ENCODE measurements at regions not wholly inside any gene's neighbourhood (a gene's known extent, or its start where the extent isn't known, plus 50 kb on each side); places are given as distances from the start of the nearest gene placed in this dataset.

GRCh38 chr3:132239587-132239986 is 77.6 kb upstream of the ACP3 start:
- no peak for DNase-seq

DNA sequence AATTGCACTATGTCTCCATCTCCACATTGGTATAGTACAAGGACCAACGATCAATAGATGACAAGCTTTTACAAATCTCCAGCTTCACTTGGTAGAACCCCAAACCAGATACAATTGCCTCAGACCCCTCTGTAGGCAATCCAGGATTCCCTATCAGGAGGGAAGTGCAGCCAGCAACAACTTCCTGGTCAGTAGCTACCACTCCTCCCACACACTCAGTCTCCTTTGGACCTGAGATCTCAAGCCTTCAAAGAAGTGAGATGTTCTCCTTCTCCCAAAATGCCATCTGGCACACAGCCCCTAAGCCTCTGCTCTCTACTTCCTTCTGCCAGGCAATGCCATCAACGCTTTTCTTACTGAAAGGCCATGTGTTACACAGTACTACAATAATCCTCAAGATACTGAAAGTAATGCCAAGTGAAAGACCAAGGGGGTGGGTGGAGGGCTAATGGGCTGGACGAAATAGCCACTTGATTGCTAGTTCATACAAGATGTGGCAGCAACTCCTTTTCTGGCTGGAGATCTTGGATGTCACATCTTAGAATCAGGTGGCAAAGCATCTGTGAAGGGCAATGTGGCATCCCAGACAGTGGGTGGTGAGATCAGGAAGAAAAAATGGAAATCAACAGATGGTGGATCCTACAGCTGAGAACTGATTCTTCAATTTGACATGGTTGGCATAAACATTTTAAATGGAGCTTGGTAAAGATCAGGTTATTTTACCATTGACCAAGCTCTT is 75.3 kb upstream of the ACP3 start:
- DNase-seq, result no peak

GRCh38 chr3:132242790-132243189 is 74.4 kb upstream of the ACP3 start:
- no peak for DNase-seq

- no peak for DNase-seq
Measured at GRCh38 chr3:132245552-132246142, 71.6 kb upstream of the ACP3 start.

DNA sequence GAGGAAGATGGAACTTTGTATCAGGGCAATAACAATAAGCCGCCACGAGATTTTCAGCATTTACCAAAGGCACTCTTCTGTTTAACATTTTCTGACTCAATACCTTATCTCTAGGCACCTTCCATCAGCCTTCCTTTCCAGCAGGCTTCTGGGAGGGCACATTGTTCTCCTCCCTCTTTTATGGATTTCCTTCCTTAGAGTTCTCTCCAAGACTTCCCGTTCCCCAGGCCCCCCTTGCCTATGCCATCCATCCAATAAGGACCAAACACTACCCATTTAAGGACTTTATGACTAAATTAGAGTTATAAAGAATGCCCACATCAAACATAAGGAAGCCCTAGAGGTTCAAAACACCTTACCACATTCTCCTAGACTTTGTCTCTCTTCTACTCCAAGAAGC is 71.0 kb upstream of the ACP3 start:
- no peak for DNase-seq

DNA sequence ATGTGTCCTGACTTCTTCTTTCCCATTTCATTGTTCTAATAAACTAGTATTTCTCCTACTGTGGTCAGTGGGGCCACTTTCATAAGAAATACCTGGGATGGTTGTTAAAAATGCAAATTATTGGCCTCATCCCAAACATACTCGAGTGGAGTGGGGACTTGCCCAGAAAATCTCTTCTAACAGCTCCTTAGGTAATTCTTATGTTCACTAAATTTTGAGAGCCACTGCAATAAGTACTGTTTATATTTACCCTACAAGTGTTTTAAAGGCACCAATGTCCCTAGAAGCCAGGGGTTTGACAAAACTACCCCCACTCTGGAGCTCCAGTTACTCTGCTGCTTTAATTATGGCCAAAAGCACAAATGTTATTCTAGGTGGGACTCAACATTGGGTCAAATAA is 70.0 kb upstream of the ACP3 start:
- DNase-seq, result no peak

GRCh38 chr3:132248490-132248889 is 68.7 kb upstream of the ACP3 start:
- DNase-seq, result no peak

DNA sequence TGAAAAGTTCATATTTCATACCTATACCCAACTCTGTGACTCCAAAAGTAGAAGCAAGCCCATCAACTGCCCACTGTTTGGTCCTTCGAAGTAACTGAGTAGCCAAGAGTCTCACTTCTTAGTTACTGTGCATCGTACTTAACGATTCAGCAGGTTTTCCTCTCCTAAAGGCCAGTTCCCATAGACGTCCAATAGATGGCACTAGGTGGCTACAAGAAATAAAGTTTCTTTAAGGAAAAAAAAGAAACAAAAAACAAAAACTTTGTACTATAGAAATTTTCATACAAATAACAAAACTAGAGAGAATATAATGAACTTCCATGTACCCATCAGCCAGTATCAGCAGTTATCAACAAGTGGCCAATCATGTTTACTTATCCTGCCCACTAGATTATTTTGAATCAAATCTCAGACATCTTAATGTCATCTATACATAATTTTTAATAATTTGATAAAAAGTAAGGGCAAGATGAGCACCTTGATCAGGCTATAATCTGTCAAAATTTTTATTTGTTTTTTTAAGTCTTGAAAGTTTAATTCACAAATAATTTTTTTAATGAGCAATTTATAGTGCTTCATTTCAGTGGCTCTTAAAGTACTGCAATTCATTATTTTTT is 63.8 kb upstream of the ACP3 start:
- DNase-seq, result peak; percentile 36

DNA sequence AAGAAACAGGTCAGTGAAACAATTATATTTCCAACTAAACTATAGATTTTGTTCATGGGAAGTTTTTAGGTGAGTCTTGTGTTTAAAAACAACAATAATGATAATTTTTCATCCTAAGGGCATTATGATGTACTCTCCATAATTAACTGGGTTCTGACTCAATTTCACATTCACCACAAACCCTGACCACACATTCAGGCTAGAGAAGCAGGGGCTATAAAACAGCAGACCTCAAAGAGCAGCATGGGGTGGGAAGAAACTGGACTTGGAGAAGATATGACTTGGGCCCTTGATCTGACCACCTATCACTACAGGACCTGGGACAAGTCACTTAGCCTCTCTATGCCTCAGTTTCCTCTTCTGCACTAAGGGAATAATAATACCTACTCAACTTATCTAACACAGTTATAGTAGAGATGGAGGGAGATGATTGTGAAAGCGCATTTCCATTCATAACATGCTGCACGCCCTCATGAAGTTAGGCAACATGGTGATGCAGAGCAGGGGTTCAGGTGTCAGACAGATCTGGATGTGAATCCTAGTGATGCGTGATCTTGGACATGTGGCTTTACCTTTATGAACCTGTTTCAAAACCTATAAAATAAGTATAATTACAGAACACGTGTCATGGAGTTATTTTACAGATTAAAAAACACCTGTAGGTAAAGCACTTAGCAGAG is 63.0 kb upstream of the ACP3 start:
- no peak for DNase-seq

DNA sequence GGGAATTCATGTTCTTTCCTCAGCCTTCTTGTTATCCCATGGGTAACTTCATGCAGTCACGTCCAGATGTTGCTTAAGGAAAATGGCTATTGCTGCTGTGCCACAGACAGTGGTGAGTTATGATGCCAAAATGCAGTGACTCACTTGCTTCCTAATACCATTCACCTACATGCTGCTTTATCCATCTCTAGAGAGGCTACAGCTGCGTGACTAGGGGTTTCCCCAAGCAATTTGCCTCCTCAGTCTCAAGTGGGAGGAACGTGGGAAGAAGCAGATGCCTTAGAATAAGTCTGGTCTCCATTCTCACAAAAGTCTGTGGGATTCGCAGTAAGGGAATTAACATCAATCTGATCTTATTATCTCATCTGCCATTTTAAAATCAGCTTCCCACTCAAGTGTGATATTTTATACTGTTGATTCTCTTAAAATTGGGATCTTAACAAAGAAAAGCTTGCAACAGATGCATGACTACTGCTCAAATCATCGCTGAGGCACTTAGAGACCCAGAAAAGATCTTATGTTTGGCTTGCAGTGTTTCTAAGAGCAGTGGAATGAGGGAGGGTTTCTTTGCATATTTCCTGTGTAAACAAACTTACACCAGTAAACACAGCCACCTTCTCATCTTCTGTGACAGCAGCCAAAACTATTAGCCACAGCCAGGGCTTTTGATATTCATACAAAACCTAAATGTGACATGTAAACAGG is 62.0 kb upstream of the ACP3 start:
- no peak for DNase-seq

DNA sequence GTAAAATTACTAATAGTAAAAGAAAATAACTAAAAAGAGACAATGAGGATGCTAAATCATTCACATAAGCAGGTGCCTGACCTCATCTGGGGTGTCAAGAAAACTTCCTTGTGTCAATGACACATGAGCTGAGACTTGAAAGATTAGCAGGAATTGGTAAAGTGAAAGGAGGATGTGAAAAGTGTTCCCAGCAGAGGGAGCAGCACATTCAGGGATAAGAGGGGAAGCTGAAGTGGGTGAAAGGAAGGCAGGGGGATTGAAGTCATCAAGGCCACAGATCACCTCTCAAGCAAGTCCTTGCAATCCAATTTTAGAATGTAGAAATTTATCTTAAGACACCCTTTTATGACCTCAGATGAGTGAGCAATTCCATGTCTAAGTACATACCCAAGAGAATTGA is 60.2 kb upstream of the ACP3 start:
- DNase-seq, result peak; percentile 40

GRCh38 chr3:132261506-132261905 is 55.7 kb upstream of the ACP3 start:
- DNase-seq, result no peak

- no peak for DNase-seq
Measured at GRCh38 chr3:132262305-132262704, 54.9 kb upstream of the ACP3 start.

- DNase-seq, result no peak
Measured at GRCh38 chr3:132262956-132263355, 54.3 kb upstream of the ACP3 start.

DNA sequence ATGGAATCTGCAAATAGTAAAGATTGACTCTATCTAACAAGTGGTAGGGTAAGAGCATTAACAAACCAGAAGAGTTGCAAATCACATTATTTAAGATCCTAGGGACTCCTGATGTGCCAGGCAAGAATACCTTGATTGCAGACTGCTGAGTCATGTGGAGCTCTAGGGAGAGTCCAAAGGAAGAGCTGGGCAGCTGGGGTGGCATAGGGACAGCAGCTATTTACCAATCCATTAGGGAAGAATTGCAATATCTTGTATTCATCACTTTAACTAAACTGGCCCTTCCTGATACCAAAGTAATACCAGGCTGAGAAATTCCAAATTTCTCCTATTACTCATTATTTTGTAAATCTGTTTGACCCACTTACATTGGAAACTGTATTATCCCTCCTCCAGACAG is 52.2 kb upstream of the ACP3 start:
- DNase-seq, result no peak

GRCh38 chr3:132265488-132265887 is 51.7 kb upstream of the ACP3 start:
- no peak for DNase-seq

GRCh38 chr3:132267391-132267993 is 49.7 kb upstream of the ACP3 start:
- no peak for DNase-seq

All from NCI-H774 (cell line).